ENCODE measurements at regions not wholly inside any gene's neighbourhood (a gene's known extent, or its start where the extent isn't known, plus 50 kb on each side); places are given as distances from the start of the nearest gene placed in this dataset.

DNA sequence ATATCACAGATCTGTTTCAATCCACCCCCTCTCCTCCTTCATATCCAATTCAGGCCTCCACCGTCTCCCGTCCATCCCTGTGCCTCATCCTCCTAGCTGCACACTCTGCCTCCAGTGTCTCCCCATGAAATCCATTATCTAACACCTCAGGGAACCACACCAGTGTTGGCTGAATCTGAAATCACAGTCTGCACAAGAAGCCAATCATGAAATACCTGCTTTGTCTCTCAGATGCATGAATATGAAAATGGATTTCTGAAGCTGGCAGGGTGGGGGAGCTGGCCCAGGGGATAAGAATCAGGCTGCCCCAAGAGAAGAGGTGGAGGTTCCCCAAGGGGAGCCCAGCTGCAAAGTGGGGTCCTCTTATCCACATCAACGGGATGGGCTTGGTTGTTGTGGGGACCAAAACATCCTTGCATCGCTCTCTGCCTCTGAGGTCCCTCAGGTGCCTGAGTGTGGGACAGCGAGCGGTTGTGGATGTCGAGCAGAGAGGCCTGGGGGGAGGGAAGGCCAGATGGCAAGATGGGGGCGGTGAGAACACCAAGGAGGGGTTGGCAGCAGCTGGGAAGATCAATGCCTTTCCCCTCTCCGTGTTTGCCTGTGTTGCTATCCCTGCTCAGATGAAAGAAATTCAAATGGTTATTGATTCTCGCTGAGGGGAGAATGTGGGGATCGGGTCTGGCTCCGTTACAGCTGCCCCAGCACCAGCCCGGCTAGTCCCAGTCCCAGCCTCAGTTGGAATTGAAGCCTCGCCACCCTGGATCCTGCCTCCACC lies 237.3 kb upstream of the POU3F1 start:
- no peak for DNase-seq (ENCODE audit: low read depth, low spot score)
- in situ Hi-C loops (cut with HindIII; ENCODE audit: low sequenced_read_pairs), result no loop called here
- H3K4me3 ChIP-seq (ENCODE audit: low read depth, low read length), result no peak overlapping the region
- no peak for TF ChIP-seq CTCF (IDR thresholded peaks at IDR 0.05; ENCODE audit: low read depth, low read length)

DNA sequence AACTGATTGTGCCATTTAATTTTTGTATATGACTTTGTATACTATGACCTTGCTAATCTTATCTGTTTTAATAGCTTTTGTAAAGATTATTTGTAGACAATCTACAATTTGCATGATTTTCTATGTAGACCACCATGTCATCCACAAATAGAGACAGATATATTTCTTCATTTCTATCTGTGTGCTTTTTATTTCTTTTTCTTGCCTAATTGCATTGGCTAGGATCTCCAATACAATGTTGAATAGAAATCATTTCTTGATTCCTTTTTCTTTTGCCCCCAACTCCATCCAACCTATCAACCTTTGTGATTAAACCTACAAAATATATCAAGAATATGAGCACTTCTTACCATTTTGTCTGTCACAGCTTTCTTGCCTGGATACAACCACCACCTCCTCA lies 232.6 kb upstream of the POU3F1 start:
- no peak overlapping the region for H3K4me3 ChIP-seq (ENCODE audit: low read depth, low read length)
- in situ Hi-C loops (cut with HindIII; ENCODE audit: low sequenced_read_pairs), result no loop called here
- TF ChIP-seq CTCF (IDR thresholded peaks at IDR 0.05; ENCODE audit: low read depth, low read length), result no peak
- DNase-seq (ENCODE audit: low read depth, low spot score), result no peak

DNA sequence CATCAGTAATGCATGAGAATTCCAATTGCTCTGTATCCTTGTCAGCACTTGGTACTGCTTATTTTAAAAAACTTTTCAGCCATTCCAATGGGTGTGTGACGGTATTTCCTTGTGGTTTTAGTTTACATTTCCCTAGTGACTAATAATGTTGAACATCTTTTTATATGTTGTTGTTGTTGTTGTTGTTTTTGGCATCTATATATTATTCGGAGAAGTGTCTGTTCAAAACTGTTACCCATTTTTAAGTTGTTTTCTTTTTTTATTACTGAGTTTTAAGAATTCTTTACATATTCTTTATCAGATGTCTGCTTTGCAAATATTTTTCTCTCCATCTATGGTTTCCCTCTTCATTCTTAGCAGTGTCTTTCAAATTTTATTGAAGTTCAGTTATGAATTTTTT lies 231.1 kb upstream of the POU3F1 start:
- in situ Hi-C loops (cut with HindIII; ENCODE audit: low sequenced_read_pairs), result no loop called here
- DNase-seq (ENCODE audit: low read depth, low spot score), result no peak
- H3K4me3 ChIP-seq (ENCODE audit: low read depth, low read length), result no peak overlapping the region
- no peak for TF ChIP-seq CTCF (IDR thresholded peaks at IDR 0.05; ENCODE audit: low read depth, low read length)

GRCh38 chr1:38275960-38276359 lies 229.4 kb upstream of the POU3F1 start:
- no peak for TF ChIP-seq CTCF (IDR thresholded peaks at IDR 0.05; ENCODE audit: low read depth, low read length)
- in situ Hi-C loops (cut with HindIII; ENCODE audit: low sequenced_read_pairs), result no loop called here
- no peak overlapping the region for H3K4me3 ChIP-seq (ENCODE audit: low read depth, low read length)
- no peak for DNase-seq (ENCODE audit: low read depth, low spot score)

DNA sequence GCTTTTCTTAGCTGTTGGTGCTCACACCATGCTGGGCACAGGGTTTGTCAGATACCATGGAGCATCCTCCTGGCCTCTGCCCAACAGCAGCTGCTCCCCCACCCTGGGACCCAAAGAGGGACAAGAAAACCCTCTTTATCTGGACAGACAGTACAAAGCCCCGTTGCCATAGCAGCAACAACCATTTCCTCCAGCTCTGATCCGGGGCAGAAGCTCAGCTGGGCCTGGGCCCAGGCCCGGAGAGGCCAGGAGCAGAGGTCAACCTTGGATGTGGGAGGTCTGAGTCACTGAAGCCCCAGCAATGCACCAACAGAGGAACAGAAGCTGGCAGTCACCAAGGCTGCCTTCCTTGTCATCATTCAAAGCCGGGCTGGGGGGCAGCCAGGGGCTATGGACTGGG lies 228.4 kb upstream of the POU3F1 start:
- H3K4me3 ChIP-seq (ENCODE audit: low read depth, low read length), result no peak overlapping the region
- TF ChIP-seq CTCF (IDR thresholded peaks at IDR 0.05; ENCODE audit: low read depth, low read length), result no peak
- in situ Hi-C loops (cut with HindIII; ENCODE audit: low sequenced_read_pairs), result no loop called here
- peak; percentile 20 for DNase-seq (ENCODE audit: low read depth, low spot score)

- no peak for TF ChIP-seq CTCF (IDR thresholded peaks at IDR 0.05; ENCODE audit: low read depth, low read length)
- peak; percentile 46 for DNase-seq (ENCODE audit: low read depth, low spot score)
- in situ Hi-C loops (cut with HindIII; ENCODE audit: low sequenced_read_pairs), result no loop called here
Measured at GRCh38 chr1:38273196-38273804, 226.7 kb upstream of the POU3F1 start.

More at GRCh38 chr1:38273196-38273804, 226.7 kb upstream of the POU3F1 start:
- H3K4me3 ChIP-seq (ENCODE audit: low read depth, low read length), result no peak overlapping the region

Data from astrocyte of the spinal cord (primary cell).